DMS 273 (cell line): ENCODE measurements at regions not wholly inside any gene's neighbourhood (a gene's known extent, or its start where the extent isn't known, plus 50 kb on each side); places are given as distances from the start of the nearest gene placed in this dataset.
A peak's percentile ranks its signal among the peaks of the same experiment; 100 is the strongest.
"Not testable (repeated sequence)": the region's sequence is repeated elsewhere in the genome, so short reads cannot be mapped to it uniquely, and the experiment has no call there.

Experiments
- DNase-seq: peaks from one replicate; lab custom pipeline; 2025; ENCODE audit not compliant: unreplicated experiment; lab: John Stamatoyannopoulos, UW

- no peak for DNase-seq
These were observed 320.6 kb downstream of the FOXO1 start for GRCh38 chr13:40345654-40346372.

- no peak for DNase-seq
These were observed 319.8 kb downstream of the FOXO1 start for GRCh38 chr13:40346592-40346991.

GRCh38 chr13:40348096-40348679, 318.3 kb downstream of the FOXO1 start:
- no peak for DNase-seq

GRCh38 chr13:40350283-40350992, 316.0 kb downstream of the FOXO1 start:
- peak; percentile 7 for DNase-seq

GRCh38 chr13:40351537-40352379, 314.7 kb downstream of the FOXO1 start:
- DNase-seq: no peak

GRCh38 chr13:40352380-40352778, 314.1 kb downstream of the FOXO1 start:
- DNase-seq: no peak

- DNase-seq: no peak
These were observed 313.5 kb downstream of the FOXO1 start for GRCh38 chr13:40352802-40353562.

GRCh38 chr13:40355126-40355724, 311.2 kb downstream of the FOXO1 start:
- no peak for DNase-seq

- DNase-seq: no peak
These were observed 310.4 kb downstream of the FOXO1 start for GRCh38 chr13:40356011-40356410.

- DNase-seq: not testable (repeated sequence)
These were observed 310.0 kb downstream of the FOXO1 start for GRCh38 chr13:40356458-40356857.

- DNase-seq: no peak
These were observed 303.9 kb downstream of the FOXO1 start for GRCh38 chr13:40362502-40362901.

- DNase-seq: no peak
These were observed 302.8 kb downstream of the FOXO1 start for GRCh38 chr13:40363653-40364052.

GRCh38 chr13:40366119-40366518, 300.3 kb downstream of the FOXO1 start:
- DNase-seq: no peak

GRCh38 chr13:40368127-40368891, 298.1 kb downstream of the FOXO1 start:
- no peak for DNase-seq

GRCh38 chr13:40370661-40371060, 295.8 kb downstream of the FOXO1 start:
- no peak for DNase-seq

GRCh38 chr13:40371531-40372125, 294.8 kb downstream of the FOXO1 start:
- DNase-seq: peak; percentile 81

- DNase-seq: not testable (repeated sequence)
These were observed 292.8 kb downstream of the FOXO1 start for GRCh38 chr13:40373608-40374007.

- peak; percentile 18 for DNase-seq
These were observed 290.8 kb downstream of the FOXO1 start for GRCh38 chr13:40375489-40376171.
